Peyer's patch (tissue), 4 donors: ENCODE measurements at regions not wholly inside any gene's neighbourhood (a gene's known extent, or its start where the extent isn't known, plus 50 kb on each side); places are given as distances from the start of the nearest gene placed in this dataset.

Source experiments
- POLR2A ChIP-seq, 2 donors: fragments of 450-650 bp; IDR thresholded peaks; one replicate each; pipeline ENCODE4 v1.5.1; 2017; ENCODE audit warnings: antibody characterized with exemption in 2 of 2, mild to moderate bottlenecking in 2 of 2, moderate library complexity in 2 of 2
- TF ChIP-seq, protein P1 (sequence below), 6 experiments: fragments of 450-650 bp in 4 of 6; fragments of 200-600 bp in 2 of 6; sonication (generic) in 1 of 6; IDR thresholded peaks; one replicate each; pipeline ENCODE4 v1.5.1; 2017 to 2019; ENCODE audit warnings: antibody characterized with exemption in 6 of 6, mild to moderate bottlenecking in 3 of 6, moderate library complexity in 1 of 6

DNA sequence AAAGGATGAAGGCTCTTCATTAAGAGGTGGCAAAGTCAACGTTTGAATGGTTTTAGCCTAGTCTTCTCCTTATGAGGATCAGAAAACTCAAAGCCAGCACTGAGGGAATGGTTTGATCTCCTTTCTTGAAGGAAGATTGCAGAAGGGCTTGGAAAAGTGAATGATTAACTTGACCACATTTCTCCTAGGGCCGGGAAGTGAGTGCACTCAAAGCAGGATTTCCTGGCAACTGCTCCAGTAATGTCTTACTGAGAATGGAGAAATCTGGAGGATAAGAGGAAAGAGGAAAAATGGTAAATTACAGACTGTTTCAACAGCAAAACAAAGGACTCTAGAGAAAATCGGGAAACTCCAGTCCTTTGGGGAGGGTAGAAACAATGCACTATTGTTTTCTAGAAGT, 189.0 kb upstream of the FOXA2 start:
- TF ChIP-seq, protein P1, sequence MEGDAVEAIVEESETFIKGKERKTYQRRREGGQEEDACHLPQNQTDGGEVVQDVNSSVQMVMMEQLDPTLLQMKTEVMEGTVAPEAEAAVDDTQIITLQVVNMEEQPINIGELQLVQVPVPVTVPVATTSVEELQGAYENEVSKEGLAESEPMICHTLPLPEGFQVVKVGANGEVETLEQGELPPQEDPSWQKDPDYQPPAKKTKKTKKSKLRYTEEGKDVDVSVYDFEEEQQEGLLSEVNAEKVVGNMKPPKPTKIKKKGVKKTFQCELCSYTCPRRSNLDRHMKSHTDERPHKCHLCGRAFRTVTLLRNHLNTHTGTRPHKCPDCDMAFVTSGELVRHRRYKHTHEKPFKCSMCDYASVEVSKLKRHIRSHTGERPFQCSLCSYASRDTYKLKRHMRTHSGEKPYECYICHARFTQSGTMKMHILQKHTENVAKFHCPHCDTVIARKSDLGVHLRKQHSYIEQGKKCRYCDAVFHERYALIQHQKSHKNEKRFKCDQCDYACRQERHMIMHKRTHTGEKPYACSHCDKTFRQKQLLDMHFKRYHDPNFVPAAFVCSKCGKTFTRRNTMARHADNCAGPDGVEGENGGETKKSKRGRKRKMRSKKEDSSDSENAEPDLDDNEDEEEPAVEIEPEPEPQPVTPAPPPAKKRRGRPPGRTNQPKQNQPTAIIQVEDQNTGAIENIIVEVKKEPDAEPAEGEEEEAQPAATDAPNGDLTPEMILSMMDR (IDR thresholded peaks at IDR 0.05), result no peak
- no peak for TF ChIP-seq POLR2A (IDR thresholded peaks at IDR 0.05)
